Smooth muscle cell (in vitro differentiated cells): ENCODE measurements at regions not wholly inside any gene's neighbourhood (a gene's known extent, or its start where the extent isn't known, plus 50 kb on each side); places are given as distances from the start of the nearest gene placed in this dataset.

Experiments
- DNase-seq: peaks from one replicate; lab custom pipeline; 2025; ENCODE audit not compliant: unreplicated experiment; lab: John Stamatoyannopoulos, UW
- H2AFZ ChIP-seq: fragments of 200-600 bp; sonication (generic); 2 replicates; pipeline ENCODE4 v1.6.0; 2016; ENCODE audit warnings: antibody characterized with exemption, low read depth, mild to moderate bottlenecking
- H3F3A ChIP-seq: fragments of 200-600 bp; sonication (generic); 2 replicates; pipeline ENCODE4 v1.6.0; 2017; ENCODE audit warnings: antibody characterized with exemption, low read depth
- H3K27ac ChIP-seq: fragments of 200-600 bp; sonication (generic); 2 replicates; pipeline ENCODE4 v1.5.1; 2016; ENCODE audit warnings: low read depth, mild to moderate bottlenecking
- H3K27me3 ChIP-seq: fragments of 200-600 bp; sonication (generic); 2 replicates; pipeline ENCODE4 v1.6.1; 2016; ENCODE audit warnings: low read depth, mild to moderate bottlenecking
- H3K36me3 ChIP-seq: fragments of 200-600 bp; sonication (generic); 2 replicates; pipeline ENCODE4 v1.5.1; 2016; ENCODE audit warnings: low read depth
- H3K4me1 ChIP-seq: fragments of 200-600 bp; sonication (generic); 2 replicates; pipeline ENCODE4 v1.5.1; 2016; ENCODE audit warnings: low read depth
- H3K4me2 ChIP-seq: fragments of 200-600 bp; sonication (generic); 2 replicates; pipeline ENCODE4 v1.6.0; 2016; ENCODE audit warnings: mild to moderate bottlenecking
- H3K4me3 ChIP-seq: fragments of 200-600 bp; sonication (generic); 2 replicates; pipeline ENCODE4 v1.5.1; 2016; ENCODE audit warnings: mild to moderate bottlenecking
- H3K79me2 ChIP-seq: fragments of 200-600 bp; sonication (generic); 2 replicates; pipeline ENCODE4 v1.6.0; 2016; ENCODE audit warnings: low read depth, mild to moderate bottlenecking
- H3K9ac ChIP-seq: fragments of 200-600 bp; sonication (generic); 2 replicates; pipeline ENCODE4 v1.6.0; 2016; ENCODE audit warnings: low read depth
- H3K9me3 ChIP-seq: fragments of 200-600 bp; sonication (generic); replicated peaks from 2 replicates; pipeline ENCODE4 v1.5.1; 2016; ENCODE audit warnings: low read depth
- H4K20me1 ChIP-seq: fragments of 200-600 bp; sonication (generic); 2 replicates; pipeline ENCODE4 v1.6.0; 2016; ENCODE audit warnings: low read depth
- CTCF ChIP-seq: fragments of 200-600 bp; sonication (generic); IDR thresholded peaks from 2 replicates; pipeline ENCODE4 v1.5.1; 2017; ENCODE audit warnings: borderline replicate concordance, mild to moderate bottlenecking, antibody characterized with exemption; ENCODE audit not compliant: insufficient read depth, poor library complexity, severe bottlenecking
- WGBS: methylation state at CpG from one replicate; pipeline ENCODE4 v1.1.7; 2016; ENCODE audit warnings: low lambda C conversion rate; 5-methylcytosine and 5-hydroxymethylcytosine counted together

DNA sequence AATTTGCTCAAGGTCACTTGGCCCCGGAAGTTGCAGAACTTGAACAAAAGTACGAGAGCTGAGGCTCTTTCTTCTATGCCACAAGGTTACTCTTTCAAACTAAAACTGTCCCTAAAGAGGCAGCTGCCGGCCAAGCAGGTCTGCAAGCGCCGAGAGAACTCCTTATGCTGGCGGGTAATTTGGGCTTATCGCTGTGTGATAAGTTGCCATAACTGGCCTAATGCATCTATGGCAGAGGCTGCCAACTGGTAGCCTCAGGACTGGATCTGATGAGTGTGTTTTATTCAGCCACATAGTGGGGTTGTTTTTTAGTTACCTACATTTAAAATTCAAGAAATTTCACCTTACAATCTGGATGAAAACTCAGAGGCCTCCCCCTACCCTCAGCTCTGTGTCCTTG, 68.1 kb upstream of the SPOCK1 start:
- Histone ChIP-seq H3K4me2 (no peak overlapping the region), H4K20me1 (no peaks in the 10 kb centered on the region), H3K79me2 (no peaks in the 10 kb centered on the region), H2AFZ (no peak overlapping the region), H3K4me1 (peaks cover 3% of the 10 kb centered on the region), H3K9ac (no peak overlapping the region), H3K27ac (no peak overlapping the region), H3K9me3 (no peaks in the 10 kb centered on the region), H3K27me3 (no peaks in the 10 kb centered on the region), H3F3A (no peaks in the 10 kb centered on the region), H3K36me3 (no peaks in the 10 kb centered on the region), H3K4me3 (no peak overlapping the region)
- TF ChIP-seq CTCF: no peak
- 91% methylated on average over 7 of the region's 7 CpGs for WGBS
- no peak for DNase-seq

- no peaks in the 10 kb centered on the region for H3K79me2 ChIP-seq
- H3F3A ChIP-seq: no peaks in the 10 kb centered on the region
- H2AFZ ChIP-seq: no peak overlapping the region
- H3K27me3 ChIP-seq: no peaks in the 10 kb centered on the region
- no peak overlapping the region for H3K4me2 ChIP-seq
- H3K36me3 ChIP-seq: no peaks in the 10 kb centered on the region
- peaks cover 3% of the 10 kb centered on the region for H3K4me1 ChIP-seq
- no peaks in the 10 kb centered on the region for H4K20me1 ChIP-seq
- no peak overlapping the region for H3K4me3 ChIP-seq
- WGBS: 69% methylated on average over 6 of the region's 6 CpGs
- no peak for TF ChIP-seq CTCF
- H3K9ac ChIP-seq: no peak overlapping the region
- no peaks in the 10 kb centered on the region for H3K9me3 ChIP-seq
- peak overlapping the region; percentile 45 for H3K27ac ChIP-seq
- no peak for DNase-seq
Observed at GRCh38 chr5:137566780-137567179, 67.7 kb upstream of the SPOCK1 start.

- H3K27me3 ChIP-seq: no peaks in the 10 kb centered on the region
- no peaks in the 10 kb centered on the region for H4K20me1 ChIP-seq
- no peak overlapping the region for H3K4me3 ChIP-seq
- peak overlapping the region; percentile 41 for H3K4me2 ChIP-seq
- H2AFZ ChIP-seq: no peak overlapping the region
- H3K9ac ChIP-seq: no peak overlapping the region
- no peaks in the 10 kb centered on the region for H3K9me3 ChIP-seq
- peak overlapping the region; percentile 45 for H3K27ac ChIP-seq
- no peaks in the 10 kb centered on the region for H3K36me3 ChIP-seq
- 34% methylated on average over 2 of the region's 2 CpGs for WGBS
- TF ChIP-seq CTCF: no peak
- no peak for DNase-seq
- H3K79me2 ChIP-seq: no peaks in the 10 kb centered on the region
- peaks cover 3% of the 10 kb centered on the region for H3K4me1 ChIP-seq
- H3F3A ChIP-seq: no peaks in the 10 kb centered on the region
Observed at GRCh38 chr5:137566118-137566541, 67.0 kb upstream of the SPOCK1 start.

DNA sequence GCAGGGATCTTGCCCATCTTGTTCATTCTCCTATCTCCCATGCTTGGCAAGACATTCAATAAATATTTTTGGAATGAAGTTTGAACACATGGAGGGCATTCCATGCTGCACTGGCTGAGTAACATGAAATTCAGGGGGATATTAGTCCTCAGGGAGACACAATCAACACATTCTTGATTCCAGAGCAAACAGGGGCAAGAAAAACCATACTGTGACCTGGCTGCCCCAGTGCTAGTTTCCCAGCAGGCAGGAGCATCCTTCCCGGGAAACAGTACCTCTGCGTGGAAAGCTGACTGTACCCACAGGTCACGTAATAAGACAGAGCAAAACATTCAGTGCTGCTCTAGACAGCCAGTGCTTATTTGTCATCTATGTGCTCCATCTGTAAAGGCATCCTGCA, 66.3 kb upstream of the SPOCK1 start:
- WGBS: 43% methylated on average over 3 of the region's 3 CpGs
- Histone ChIP-seq H3K79me2 (no peaks in the 10 kb centered on the region), H2AFZ (no peak overlapping the region), H3K9me3 (no peaks in the 10 kb centered on the region), H3K27me3 (no peaks in the 10 kb centered on the region), H3F3A (no peaks in the 10 kb centered on the region), H3K4me1 (peaks cover 3% of the 10 kb centered on the region), H4K20me1 (no peaks in the 10 kb centered on the region), H3K27ac (no peak overlapping the region), H3K4me2 (peak overlapping the region; percentile 41), H3K9ac (no peak overlapping the region), H3K36me3 (no peaks in the 10 kb centered on the region), H3K4me3 (no peak overlapping the region)
- no peak for DNase-seq
- TF ChIP-seq CTCF: no peak
